ENCODE measurements at regions not wholly inside any gene's neighbourhood (a gene's known extent, or its start where the extent isn't known, plus 50 kb on each side); places are given as distances from the start of the nearest gene placed in this dataset.

DNA sequence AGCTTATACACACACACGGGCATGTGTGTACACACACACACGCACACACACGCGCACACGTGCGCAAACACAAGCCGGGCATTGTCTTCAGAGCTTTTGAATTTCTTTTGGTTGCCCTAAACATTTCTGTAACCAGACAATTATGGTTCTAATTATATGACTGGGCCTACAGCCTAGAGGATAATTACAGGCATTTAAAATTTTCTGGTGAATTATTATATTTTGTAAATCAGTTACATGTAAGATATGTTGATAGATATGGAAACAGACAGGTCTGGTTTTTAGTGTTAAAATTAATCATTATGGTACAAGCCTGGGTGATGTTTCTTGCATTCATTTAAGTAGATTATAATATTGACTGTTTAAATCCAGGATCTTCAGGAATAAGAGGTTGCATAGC, 1120.5 kb downstream of the ADGRL3 start:
- no peak overlapping the region for H2AFZ ChIP-seq (ENCODE audit: low read length)
- ChIA-PET CTCF (ENCODE audit: unreplicated experiment) (no interaction called here), POLR2A (no interaction called here)
- no peaks in the 10 kb centered on the region for H3K9me3 ChIP-seq (ENCODE audit: low read length)
- no peak for DNase-seq (ENCODE audit: low spot score)
- H3K27ac ChIP-seq (ENCODE audit: low read depth, low read length, poor library complexity, severe bottlenecking): no peak overlapping the region
- no peaks in the 10 kb centered on the region for H3K4me1 ChIP-seq (ENCODE audit: insufficient read depth, low read length, poor library complexity, severe bottlenecking)
- H3K4me3 ChIP-seq (ENCODE audit: low read depth, low read length, poor library complexity, severe bottlenecking): no peak overlapping the region
- no peaks in the 10 kb centered on the region for H3K79me2 ChIP-seq (ENCODE audit: insufficient read depth, low read depth, low read length)
- no peaks in the 10 kb centered on the region for H4K20me1 ChIP-seq (ENCODE audit: insufficient read depth, low read length)
- no peaks in the 10 kb centered on the region for H3K36me3 ChIP-seq (ENCODE audit: insufficient read depth, low read length)
- BruUV-seq (replicated peaks): no TSS peak
- H3K9me2 ChIP-seq (ENCODE audit: insufficient read depth, low read length): no peaks in the 10 kb centered on the region
- intact Hi-C loops (cut with micrococcal nuclease; ENCODE audit: unreplicated experiment): no loop called here
- no peak overlapping the region for H3K4me2 ChIP-seq (ENCODE audit: low read length)
- TF ChIP-seq CTCF (conservative IDR thresholded peaks at IDR 0.05; ENCODE audit: low read length) (no peak), EZH2phosphoT487 (IDR thresholded peaks at IDR 0.05; ENCODE audit: borderline replicate concordance, low read depth, low read length) (no peak)

- ChIA-PET CTCF (ENCODE audit: unreplicated experiment) (no interaction called here), POLR2A (no interaction called here)
- no peak overlapping the region for H3K4me2 ChIP-seq (ENCODE audit: low read length)
- no peaks in the 10 kb centered on the region for H3K36me3 ChIP-seq (ENCODE audit: insufficient read depth, low read length)
- no peaks in the 10 kb centered on the region for H3K9me2 ChIP-seq (ENCODE audit: insufficient read depth, low read length)
- 0 out of 2 replicates have a peak, but pooled peaks cover 4% of the 10 kb centered on the region for H3K9me3 ChIP-seq (ENCODE audit: low read length)
- H3K4me3 ChIP-seq (ENCODE audit: low read depth, low read length, poor library complexity, severe bottlenecking): no peak overlapping the region
- no peaks in the 10 kb centered on the region for H3K4me1 ChIP-seq (ENCODE audit: insufficient read depth, low read length, poor library complexity, severe bottlenecking)
- H2AFZ ChIP-seq (ENCODE audit: low read length): no peak overlapping the region
- no peaks in the 10 kb centered on the region for H4K20me1 ChIP-seq (ENCODE audit: insufficient read depth, low read length)
- no peak for DNase-seq (ENCODE audit: low spot score)
- no TSS peak for BruUV-seq (replicated peaks)
- H3K79me2 ChIP-seq (ENCODE audit: insufficient read depth, low read depth, low read length): no peaks in the 10 kb centered on the region
- intact Hi-C loops (cut with micrococcal nuclease; ENCODE audit: unreplicated experiment): no loop called here
- no peak for TF ChIP-seq EZH2phosphoT487 (IDR thresholded peaks at IDR 0.05; ENCODE audit: borderline replicate concordance, low read depth, low read length)
- H3K27ac ChIP-seq (ENCODE audit: low read depth, low read length, poor library complexity, severe bottlenecking): no peak overlapping the region
Observed at GRCh38 chr4:62302710-62303109, 1102.6 kb downstream of the ADGRL3 start.

DNA sequence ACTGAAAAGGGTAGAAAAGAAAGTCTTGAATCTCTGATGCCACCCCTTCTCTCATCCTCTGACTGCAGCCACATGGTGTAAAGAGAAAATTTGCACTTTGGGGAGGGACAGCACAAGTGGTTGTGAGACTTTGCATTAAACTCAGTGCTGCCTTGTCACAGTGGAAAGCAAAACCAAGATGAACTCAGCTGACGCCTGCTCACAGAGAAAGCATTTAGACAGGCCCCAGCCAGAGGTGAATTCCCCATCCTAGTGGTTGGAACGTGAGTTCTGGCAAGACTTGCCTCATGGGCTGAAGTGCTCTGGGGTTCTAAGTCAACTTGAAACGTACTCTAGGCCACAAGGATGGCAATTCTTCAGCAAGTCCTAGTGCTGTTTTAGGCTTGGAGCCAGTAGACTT, 1101.4 kb downstream of the ADGRL3 start:
- Histone ChIP-seq H3K4me3 (ENCODE audit: low read depth, low read length, poor library complexity, severe bottlenecking) (no peak overlapping the region), H3K4me1 (ENCODE audit: insufficient read depth, low read length, poor library complexity, severe bottlenecking) (no peaks in the 10 kb centered on the region), H3K9me3 (ENCODE audit: low read length) (no peaks in the 10 kb centered on the region), H3K79me2 (ENCODE audit: insufficient read depth, low read depth, low read length) (no peaks in the 10 kb centered on the region), H3K4me2 (ENCODE audit: low read length) (no peak overlapping the region), H2AFZ (ENCODE audit: low read length) (no peak overlapping the region), H4K20me1 (ENCODE audit: insufficient read depth, low read length) (no peaks in the 10 kb centered on the region), H3K27ac (ENCODE audit: low read depth, low read length, poor library complexity, severe bottlenecking) (no peak overlapping the region), H3K9me2 (ENCODE audit: insufficient read depth, low read length) (no peaks in the 10 kb centered on the region), H3K36me3 (ENCODE audit: insufficient read depth, low read length) (no peaks in the 10 kb centered on the region)
- DNase-seq (ENCODE audit: low spot score): no peak
- intact Hi-C loops (cut with micrococcal nuclease; ENCODE audit: unreplicated experiment): no loop called here
- CTCF ChIA-PET (ENCODE audit: unreplicated experiment): no interaction called here
- BruUV-seq (replicated peaks): no TSS peak
- no peak for TF ChIP-seq EZH2phosphoT487 (IDR thresholded peaks at IDR 0.05; ENCODE audit: borderline replicate concordance, low read depth, low read length)
- no peak for TF ChIP-seq CTCF (conservative IDR thresholded peaks at IDR 0.05; ENCODE audit: low read length)
- POLR2A ChIA-PET: no interaction called here

Measured in OCI-LY7 (cell line).